ENCODE measurements at regions not wholly inside any gene's neighbourhood (a gene's known extent, or its start where the extent isn't known, plus 50 kb on each side); places are given as distances from the start of the nearest gene placed in this dataset.

DNA sequence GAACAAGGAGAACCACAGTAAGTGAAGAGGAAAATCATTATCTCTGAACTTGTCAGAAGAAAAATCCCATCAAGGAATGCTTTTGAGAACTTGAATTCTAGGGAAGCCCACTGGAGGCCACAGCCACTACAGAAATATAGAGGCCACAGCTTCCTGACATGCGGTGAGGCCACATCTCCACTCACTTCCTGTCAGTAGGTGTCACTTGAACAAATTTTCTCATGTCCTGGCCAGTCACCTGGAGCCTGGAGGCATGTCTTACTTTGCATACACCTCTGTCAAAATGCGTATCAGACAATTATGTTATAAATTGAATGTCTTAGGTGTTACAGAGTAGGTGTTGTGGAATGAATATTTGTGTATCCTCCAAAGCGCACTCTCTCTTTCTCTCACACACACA lies 370.3 kb downstream of the DAD1 start:
- TF ChIP-seq, protein P1, sequence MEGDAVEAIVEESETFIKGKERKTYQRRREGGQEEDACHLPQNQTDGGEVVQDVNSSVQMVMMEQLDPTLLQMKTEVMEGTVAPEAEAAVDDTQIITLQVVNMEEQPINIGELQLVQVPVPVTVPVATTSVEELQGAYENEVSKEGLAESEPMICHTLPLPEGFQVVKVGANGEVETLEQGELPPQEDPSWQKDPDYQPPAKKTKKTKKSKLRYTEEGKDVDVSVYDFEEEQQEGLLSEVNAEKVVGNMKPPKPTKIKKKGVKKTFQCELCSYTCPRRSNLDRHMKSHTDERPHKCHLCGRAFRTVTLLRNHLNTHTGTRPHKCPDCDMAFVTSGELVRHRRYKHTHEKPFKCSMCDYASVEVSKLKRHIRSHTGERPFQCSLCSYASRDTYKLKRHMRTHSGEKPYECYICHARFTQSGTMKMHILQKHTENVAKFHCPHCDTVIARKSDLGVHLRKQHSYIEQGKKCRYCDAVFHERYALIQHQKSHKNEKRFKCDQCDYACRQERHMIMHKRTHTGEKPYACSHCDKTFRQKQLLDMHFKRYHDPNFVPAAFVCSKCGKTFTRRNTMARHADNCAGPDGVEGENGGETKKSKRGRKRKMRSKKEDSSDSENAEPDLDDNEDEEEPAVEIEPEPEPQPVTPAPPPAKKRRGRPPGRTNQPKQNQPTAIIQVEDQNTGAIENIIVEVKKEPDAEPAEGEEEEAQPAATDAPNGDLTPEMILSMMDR (conservative IDR thresholded peaks at IDR 0.05): no peak
- TF ChIP-seq ZFX (IDR thresholded peaks at IDR 0.05): no peak

Measured in C4-2B (cell line).